NCI-H2081 (cell line): ENCODE measurements at regions not wholly inside any gene's neighbourhood (a gene's known extent, or its start where the extent isn't known, plus 50 kb on each side); places are given as distances from the start of the nearest gene placed in this dataset.
A peak's percentile ranks its signal among the peaks of the same experiment; 100 is the strongest.

ENCODE experiments used
- DNase-seq, 2 experiments: peaks; one replicate each; lab custom pipeline; 2025; lab: John Stamatoyannopoulos, UW

DNA sequence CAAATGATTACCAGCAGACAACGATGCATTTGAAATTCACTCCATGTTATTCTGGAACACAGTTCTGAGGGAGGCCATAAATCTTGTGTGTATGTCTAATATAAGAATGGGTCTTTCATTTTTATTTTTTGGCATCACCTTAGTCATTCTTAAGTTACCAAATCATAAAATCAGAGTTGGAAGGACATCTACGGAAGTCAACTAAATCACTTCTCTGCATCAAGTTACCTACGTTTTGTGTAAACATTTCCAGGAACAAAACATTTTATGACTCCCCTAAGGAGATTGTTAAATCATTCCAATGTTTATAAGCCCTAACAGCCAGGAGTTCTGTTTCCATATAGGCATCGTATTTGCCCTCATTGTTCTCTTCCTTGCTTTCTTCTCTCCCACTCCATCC is 378.2 kb downstream of the FAM170A start:
- DNase-seq, result peak in 1 of 2 experiments; percentile 34

DNA sequence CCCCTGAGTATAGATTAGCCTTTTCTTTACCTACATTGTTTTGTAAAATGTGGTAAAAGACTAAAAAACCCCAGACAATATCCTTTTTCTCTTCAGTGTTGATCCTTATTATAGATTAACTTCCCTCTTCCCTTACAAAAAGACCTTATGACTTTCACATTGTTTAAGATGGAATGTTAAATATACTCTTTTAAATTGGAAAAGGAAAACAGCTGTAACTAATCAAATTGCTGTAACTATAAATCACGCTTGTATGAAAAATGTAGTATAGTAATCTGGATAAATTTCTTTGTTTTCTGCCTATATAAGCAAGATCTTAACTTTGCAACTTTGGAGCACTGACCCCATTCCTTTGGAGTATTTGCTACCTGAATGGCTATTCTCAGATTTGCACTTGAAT is 383.1 kb downstream of the FAM170A start:
- no peak for DNase-seq

DNA sequence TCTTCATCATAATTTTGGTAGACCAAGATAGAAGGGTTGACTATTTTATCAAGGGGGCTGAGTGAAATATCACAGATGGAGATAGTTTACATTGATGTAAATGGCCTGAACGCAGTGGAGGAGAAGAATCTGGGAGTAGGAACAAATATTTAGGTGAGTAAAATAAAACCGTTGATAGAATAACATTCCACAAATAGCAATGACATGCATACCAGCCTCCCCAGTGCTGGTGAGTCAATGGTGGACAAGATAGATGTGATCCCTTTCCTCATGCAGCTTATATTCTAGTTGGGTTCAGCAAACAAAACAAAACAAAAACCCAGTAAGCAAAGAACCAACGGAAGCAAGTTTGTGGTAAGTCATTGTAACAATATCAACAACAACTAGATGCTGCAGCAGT is 385.2 kb downstream of the FAM170A start:
- DNase-seq, result no peak

DNA sequence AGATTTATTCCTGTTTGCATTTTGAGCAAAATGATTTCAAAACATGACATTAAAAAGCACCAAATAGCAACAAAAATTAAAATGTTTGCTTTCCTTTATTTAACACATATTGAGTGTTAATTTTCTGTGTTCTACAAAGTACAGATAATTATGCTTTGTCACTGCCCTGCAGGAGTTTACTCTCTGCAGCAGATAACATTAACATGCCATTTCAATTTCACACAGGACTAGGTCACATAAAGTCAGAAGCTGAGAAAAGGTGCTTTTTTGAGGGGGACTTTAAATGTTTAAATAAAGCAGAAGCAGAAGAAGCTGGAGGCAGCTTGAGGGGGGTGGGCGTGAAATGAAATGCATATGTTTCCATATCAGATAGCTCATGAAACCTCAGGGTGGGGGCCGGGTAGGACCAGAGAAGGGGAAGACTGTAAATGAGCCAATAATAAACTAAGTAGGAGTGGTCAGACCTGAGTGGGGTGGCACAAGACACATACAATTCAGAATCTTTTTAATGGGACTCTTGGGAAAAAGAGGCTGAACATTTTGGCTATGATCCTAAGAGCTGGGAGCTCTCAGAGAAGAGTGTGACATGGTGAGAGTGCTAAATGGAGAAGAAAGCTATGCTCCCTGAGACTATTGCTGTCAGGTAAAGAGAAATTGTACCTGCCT is 387.5 kb downstream of the FAM170A start:
- DNase-seq, result no peak

DNA sequence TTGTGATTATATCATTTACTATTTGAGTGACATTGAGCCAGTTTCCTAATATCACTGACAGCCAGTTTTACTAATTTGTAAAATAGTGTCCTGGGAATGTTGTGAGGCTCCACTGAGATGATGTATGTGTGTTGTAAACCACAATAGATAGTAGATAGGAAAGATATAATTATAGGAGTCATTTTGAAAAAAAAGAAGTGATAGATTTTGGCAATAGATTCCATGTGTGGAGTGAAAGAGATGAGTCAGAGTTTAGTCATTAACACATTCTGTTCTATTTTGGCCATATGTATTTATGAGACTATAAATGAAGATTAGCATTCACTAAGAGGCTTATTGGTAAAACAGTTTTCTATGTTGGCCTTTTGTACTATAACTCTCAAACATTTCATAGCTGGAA is 388.2 kb downstream of the FAM170A start:
- no peak for DNase-seq

DNA sequence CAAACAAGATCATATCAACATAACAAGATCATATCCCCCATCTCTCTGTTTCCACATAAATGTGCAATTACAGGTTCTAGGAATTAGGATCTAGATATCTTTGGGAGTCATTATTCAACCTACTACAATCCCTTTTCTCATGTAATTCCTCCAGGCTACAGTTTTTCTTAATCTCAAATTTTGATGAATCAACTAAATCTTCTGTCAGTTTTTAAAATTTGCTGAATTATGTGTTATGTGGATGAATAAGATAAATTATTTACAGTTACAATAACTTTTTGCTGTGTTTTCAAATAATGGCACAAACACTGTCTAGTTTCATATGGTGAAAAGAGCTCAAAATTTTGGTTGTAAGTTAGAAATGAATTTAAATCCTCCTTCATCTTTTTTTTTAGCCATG is 405.8 kb downstream of the FAM170A start:
- DNase-seq, result no peak

DNA sequence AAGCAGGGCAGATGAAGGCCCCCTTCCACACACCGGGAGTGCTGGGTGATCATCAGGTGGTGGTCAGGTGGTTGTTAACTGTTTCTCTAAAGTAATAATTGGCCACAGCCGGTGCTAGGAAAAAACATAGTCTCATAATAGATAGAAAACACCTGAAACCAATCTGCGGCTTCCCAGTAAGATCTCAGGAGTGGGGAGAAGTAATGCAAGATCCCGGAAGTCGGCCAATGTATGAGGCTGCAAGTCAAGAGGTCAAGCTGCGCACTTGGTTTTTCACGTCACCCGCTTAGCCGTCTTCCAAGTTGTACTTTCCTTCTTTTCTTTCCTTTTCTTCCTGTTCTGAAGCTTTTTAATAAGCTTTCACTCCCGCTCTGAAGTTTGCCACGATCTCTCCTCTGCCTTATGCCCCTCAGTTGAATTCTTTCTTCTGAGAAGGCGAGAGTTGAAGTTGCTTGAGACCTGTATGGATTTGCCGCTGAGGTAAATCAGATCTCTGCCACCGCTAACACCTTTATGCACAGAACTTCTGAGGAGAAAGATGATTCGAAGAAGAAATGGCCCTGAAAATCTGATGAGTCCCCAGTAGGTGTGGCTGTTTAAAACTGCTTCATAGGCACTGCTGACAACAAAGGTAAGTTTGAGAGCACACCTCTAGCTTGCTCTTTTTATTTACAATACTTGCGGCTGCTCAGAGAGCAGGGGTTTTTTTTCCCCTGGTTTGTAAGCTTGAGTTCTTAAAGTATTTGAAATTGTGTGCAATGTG is 406.6 kb downstream of the FAM170A start:
- DNase-seq, result no peak

DNA sequence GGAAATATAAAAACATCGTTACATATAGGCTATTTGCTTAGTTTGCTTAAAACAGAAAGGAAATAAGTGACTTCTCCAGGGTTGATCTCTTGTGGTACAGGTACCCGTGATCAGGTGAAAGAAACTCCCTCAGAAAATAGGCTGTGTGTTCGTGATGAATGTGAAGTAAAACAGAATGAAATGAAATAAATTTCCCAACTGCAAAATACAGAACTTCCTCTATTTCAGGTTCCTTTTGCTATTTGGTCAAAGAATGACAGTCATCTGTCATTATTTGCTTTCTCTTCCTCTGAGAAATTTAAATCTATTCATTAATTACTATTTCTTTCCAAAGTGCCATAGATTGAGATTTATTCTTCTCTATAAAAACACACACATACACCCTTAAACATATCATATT is 408.1 kb downstream of the FAM170A start:
- DNase-seq, result no peak

DNA sequence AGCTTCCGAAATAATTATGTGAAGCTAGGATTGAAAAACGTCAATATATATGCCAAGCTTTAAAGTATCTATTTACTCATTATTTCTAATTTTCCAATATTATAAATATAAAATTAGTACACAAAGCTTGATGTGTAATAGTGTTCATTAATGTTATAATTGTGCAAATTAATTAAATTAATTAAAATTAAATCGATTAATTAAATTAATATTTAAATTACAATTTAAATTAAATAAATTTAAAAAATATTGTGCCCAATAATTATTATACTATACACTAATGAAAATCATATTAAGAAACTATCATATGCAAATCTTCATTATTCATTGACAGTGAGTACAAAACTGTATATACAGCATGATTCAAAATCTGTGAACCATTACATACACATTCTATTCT is 409.8 kb downstream of the FAM170A start:
- DNase-seq, result no peak

DNA sequence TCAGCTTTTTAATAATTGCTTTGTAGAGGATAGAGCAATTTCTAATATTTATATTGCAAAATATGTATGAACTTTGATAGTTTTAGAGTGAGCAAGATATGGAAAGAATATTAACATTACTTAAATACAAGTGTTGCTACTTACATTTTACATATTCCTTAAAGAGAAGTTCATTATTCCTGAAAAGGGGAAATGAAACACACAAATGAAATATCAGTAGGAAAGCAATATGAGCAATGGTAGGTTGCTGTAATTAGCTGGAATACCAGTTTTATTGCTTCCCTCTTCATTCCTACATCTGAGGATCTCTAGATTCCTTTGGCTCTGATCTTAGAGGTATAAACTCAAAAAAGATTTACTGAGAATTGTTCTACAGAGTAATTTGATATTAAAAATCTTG is 414.1 kb downstream of the FAM170A start:
- DNase-seq, result no peak

DNA sequence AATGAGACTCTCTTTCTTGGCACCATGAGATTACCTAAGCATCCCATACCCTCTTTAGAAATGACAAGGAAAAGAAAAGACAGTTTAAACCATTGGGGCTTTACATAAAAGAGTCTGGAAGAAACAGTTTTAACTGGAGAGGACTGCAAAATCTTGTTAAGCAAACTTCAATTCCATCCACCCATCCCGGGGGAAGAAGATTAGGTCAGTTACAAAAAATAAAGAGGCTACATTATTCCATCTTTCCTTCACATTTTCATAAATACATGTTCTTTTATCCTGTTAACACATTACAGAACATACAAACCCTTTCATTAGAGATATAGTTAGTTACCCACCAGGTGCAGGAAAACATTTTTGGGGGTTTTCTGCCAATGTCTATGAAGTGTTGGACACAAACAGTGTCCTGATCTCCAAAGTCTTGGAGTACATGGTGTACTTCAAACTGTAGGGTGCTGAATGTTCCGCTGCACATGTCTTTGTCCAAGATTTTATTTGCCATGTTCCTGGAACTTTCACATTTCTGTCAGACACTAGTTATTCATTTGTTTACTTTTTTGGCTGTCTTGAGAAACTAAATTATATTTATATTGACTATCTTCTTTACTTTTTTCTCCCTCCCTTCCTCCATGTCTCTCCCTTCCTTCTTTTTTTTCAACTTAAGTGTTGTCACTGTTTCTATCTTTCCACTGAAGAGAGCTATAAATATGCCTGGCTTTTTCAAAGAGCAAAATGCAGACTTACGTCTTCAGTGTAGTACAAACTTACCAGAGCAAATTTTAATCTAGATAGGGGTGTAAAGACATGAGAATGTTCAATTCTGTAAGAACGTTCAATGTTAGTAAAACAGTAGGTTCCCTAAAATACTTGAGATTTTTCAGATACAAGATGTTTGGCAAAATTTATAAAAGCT is 410.9 kb upstream of the PRR16 start:
- DNase-seq, result no peak

DNA sequence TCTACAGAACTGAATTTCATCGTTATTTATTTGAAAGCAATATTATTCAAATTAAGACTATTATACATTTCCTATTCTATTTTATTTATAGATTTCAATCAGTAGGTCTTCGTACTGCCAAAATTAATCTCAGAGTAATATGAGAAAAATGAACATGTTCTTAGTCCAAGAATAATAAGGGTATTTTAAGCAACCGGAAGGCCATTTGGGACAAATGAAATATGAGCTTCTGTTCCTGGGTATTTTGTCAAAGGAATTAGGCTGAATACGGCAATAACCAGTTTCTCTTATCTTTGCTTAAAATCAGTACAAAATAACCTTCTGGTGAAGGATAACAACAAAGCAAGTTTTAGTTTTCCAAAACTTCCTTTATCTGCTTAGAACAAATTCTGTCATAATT is 410.3 kb upstream of the PRR16 start:
- no peak for DNase-seq

DNA sequence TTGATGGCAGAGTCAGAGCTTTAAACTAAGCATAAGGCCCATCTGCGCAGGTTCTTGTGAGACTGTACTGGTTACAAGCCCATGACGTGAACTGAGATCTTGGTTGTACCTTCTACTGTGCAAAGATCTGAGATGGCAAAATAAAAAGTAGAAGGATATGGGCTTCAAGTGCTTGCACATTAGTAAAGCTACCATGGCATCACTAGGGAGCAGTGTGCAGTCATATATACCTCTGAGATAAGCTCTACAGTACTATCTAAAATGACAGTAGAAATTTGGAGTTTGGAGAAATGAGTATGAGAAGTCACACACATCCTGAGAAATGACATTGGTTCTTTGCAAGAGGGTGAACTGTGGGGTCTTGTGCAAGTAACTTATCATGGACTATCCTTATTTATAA is 408.2 kb upstream of the PRR16 start:
- no peak for DNase-seq

DNA sequence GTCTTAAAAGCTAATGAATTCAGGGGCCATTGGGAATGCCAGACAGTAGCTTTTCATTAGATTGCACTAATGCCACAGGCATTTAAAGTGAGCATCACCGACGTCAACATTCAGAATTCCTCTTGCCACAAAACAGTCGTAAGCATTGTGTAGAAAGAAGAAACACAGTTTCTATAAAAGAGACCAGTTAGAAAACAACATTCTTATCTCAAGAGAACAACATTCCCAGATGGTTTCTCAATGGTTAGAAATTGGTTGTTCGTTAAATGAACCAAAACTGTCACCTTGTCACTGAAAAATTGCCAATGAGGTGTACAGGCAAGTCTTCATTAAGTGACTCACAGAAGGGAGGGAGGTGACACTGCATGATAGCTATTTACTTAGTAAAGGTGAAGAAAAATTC is 401.6 kb upstream of the PRR16 start:
- no peak for DNase-seq

DNA sequence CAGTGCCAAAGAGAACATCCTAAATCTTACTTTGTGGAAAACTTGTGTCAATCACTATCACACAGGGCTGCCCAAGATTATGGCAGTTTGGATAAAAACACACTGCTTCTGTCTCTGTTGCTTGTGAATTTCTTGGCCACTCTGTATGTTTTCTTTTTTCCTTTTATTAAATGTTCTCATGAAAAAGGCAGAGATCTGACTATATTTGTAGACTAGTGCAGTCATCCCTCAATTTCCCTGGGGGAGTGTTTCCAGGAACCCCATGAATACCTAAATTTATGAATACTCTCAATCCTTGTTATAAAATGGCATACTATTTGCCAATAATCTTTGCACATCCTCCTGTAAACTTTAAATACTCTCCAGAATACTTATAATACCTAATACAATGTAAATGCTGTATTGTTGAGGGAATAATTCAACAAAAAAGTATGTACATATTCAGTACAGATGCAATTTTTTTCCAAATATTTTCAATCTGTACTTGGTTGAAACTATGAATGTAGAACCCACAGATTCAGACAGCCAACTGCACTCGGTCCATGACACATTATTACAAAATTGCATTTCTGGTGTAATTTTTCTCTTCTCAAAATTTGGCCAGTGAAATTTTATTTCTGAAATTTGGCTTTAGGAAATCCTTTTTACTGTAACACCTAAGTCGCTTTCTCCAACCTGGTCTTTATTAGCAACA is 391.9 kb upstream of the PRR16 start:
- DNase-seq, result no peak

DNA sequence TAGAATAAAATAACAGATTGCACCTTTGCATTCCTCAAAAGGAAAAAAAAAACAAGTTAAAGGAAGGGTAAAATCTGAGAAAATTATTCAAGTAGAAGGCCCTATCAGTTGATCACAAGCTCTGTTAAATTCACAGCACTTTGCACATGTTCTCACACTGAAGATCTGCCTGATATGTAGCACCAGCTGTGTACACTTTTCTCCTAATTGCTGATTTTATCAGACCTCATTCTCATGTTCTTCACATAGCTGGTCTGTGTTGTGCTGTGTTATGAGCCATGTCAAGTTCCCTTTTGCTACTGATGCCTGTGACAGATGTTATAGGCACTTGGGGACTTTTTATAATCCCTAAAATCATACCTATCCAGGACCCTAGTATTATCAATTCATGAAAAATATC is 390.4 kb upstream of the PRR16 start:
- DNase-seq, result no peak

DNA sequence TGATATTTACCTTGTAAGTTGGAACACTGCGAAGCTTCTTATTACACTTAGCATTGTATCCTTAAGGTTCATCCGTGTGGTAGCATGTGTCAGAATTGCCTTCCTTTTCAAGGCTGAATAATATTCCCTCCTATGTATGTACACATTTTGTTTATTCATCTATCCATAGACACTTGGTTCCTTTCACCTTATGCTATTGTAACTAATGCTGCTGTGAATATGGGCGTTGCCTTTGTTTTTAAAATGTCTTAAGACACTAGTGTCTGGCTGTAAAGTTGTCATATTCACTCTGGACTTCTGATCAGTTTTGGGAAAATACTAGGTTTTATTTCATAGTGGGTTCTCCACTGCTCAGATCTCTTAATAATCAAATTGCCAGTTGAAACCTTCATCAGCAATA is 383.3 kb upstream of the PRR16 start:
- no peak for DNase-seq

DNA sequence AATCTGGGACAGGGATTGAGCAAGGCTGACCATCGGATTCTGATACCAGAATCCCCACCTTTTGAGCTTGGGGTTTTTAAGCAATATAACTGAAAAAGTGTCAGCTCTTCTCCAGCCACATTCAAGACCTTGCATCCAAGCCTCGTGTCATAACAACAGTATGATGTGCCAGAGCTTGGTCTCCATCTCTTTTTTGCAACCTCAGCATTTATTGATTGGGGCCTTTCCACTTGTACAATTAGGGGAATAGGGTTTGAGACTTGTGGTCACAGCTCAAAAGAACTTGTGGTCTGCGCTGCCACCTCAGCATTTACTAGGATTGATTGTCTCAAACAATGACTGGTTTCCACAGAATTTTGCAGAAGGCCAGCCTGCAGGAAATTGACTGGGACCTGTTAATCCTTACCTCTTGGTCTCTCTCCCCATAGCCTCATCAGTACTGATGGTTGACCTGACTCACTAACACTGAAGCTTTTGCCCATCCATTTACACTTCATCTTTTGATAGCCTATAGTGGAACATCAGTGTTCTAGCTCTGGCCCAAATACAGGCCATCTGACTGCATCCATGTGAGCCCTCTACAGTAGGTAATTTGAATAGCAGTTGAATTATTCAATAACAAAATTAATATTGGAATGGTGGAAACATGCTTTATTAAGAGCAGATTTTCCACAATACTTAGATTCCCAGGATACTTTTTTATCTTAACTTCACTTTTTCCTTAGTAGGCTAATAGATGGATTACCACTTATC is 381.6 kb upstream of the PRR16 start:
- no peak for DNase-seq

DNA sequence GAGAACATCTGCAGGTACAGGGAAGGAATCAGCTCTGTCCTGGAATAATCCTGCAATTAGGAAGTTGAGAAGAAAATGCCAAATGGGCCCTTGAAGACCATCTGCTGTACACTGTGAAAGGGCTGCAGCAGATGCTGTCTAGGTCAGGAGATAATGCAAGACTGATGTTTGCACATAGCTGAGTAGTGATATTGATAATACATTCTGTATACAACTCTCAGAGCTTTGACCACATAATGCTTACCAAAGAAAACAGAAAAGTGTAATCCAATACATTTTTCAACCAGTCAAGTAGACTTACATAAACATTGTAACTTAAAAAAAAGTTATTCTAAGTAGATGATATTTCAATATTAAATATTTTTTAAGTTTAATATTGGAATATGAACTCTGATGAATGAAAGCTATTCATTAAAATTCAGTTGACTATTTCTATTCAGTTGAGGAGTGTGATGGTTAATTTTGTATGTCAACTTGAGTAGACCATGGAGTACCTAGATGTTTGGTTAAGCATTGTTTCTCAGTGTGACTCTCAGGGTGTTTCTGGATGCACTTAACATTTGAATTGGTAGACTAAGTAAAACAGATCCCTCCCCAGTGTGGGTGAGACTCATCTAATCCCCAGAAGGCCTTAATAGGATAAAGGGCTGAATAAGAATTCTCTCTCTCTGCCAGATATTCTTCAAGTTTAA is 380.1 kb upstream of the PRR16 start:
- no peak for DNase-seq

DNA sequence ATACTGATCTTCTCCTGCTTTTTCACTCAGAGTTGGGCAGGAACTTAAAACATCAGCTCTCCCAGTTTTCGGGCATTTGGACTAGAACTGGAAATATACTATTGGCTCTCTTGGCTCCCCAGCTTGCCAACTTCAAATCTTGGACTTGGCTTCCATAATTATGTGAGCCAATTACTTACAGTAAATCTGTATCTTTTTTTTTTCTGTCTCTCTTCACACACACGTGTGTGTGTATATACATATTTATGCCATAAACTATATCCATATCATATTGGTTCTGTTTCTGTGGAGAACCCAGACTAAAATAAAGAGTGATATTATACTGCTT is 379.6 kb upstream of the PRR16 start:
- DNase-seq, result no peak

DNA sequence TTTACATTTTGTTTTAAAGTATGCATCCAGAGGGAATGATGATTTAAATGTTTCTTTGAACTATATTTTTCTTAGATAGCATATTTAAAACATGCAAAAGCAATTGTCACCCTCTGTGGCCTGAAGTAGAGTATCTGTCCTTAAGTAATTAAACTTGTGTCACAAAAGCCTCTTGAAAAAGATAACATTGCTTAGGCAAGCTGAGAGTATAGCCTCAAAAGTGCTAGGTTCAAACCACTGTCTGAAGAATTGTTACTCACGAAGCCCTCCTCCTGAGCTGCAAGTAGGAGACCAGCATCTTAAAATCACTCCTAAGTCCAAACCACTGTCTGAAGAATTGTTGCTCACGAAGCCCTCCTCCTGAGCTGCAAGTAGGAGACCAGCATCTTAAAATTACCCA is 378.0 kb upstream of the PRR16 start:
- no peak for DNase-seq
